Activated CD4-positive, alpha-beta T cell treated with anti-CD3 and anti-CD28 coated beads for 24 hours (primary cell): ENCODE measurements at regions not wholly inside any gene's neighbourhood (a gene's known extent, or its start where the extent isn't known, plus 50 kb on each side); places are given as distances from the start of the nearest gene placed in this dataset.

Source experiments
- DNase-seq, 2 donors: peaks; one replicate each; pipeline ENCODE4 v3.0.0-alpha.2; 2020; ENCODE audit warnings: low read depth in 2 of 2

GRCh38 chr12:130074661-130075406 lies 87.4 kb upstream of the FZD10 start:
- no peak for DNase-seq

- no peak for DNase-seq
Measured at GRCh38 chr12:130075497-130076076, 86.7 kb upstream of the FZD10 start.

GRCh38 chr12:130076126-130076525 lies 86.1 kb upstream of the FZD10 start:
- DNase-seq = no peak

GRCh38 chr12:130076752-130077151 lies 85.5 kb upstream of the FZD10 start:
- no peak for DNase-seq

- no peak for DNase-seq
Measured at GRCh38 chr12:130078852-130079251, 83.4 kb upstream of the FZD10 start.

- no peak for DNase-seq
Measured at GRCh38 chr12:130079279-130079678, 83.0 kb upstream of the FZD10 start.

- DNase-seq = no peak
Measured at GRCh38 chr12:130080205-130080604, 82.1 kb upstream of the FZD10 start.

GRCh38 chr12:130081117-130081805 lies 81.0 kb upstream of the FZD10 start:
- DNase-seq = no peak

- no peak for DNase-seq
Measured at GRCh38 chr12:130083002-130083401, 79.3 kb upstream of the FZD10 start.

GRCh38 chr12:130083734-130084133 lies 78.5 kb upstream of the FZD10 start:
- DNase-seq = no peak

- no peak for DNase-seq
Measured at GRCh38 chr12:130084359-130084758, 77.9 kb upstream of the FZD10 start.

- no peak for DNase-seq
Measured at GRCh38 chr12:130086248-130086647, 76.0 kb upstream of the FZD10 start.

GRCh38 chr12:130086797-130087196 lies 75.5 kb upstream of the FZD10 start:
- no peak for DNase-seq

GRCh38 chr12:130087222-130087621 lies 75.0 kb upstream of the FZD10 start:
- DNase-seq = no peak

GRCh38 chr12:130088504-130088903 lies 73.8 kb upstream of the FZD10 start:
- DNase-seq = no peak

GRCh38 chr12:130090542-130090941 lies 71.7 kb upstream of the FZD10 start:
- no peak for DNase-seq

- DNase-seq = no peak
Measured at GRCh38 chr12:130093380-130093779, 68.9 kb upstream of the FZD10 start.

- DNase-seq = no peak
Measured at GRCh38 chr12:130097342-130097741, 64.9 kb upstream of the FZD10 start.

- DNase-seq = no peak
Measured at GRCh38 chr12:130097798-130098255, 64.4 kb upstream of the FZD10 start.

GRCh38 chr12:130098301-130099005 lies 63.8 kb upstream of the FZD10 start:
- DNase-seq = no peak

GRCh38 chr12:130100634-130101362 lies 61.5 kb upstream of the FZD10 start:
- no peak for DNase-seq

- DNase-seq = no peak
Measured at GRCh38 chr12:130101370-130101769, 60.9 kb upstream of the FZD10 start.
